OCI-LY7 (cell line): ENCODE measurements at regions not wholly inside any gene's neighbourhood (a gene's known extent, or its start where the extent isn't known, plus 50 kb on each side); places are given as distances from the start of the nearest gene placed in this dataset.

ENCODE experiments used
- BruUV-seq: library from RNA; stranded (reverse); fragments of 400-500 nt; replicated peaks from 2 replicates; lab custom pipeline; 2021; lab: Mats Ljungman, UMichigan
- CTCF ChIA-PET: fragments of 300-600 bp; sonication (Branson Sonifier 250); formaldehyde crosslinking; loops from one replicate; lab custom pipeline; 2022; ENCODE audit warnings: antibody characterized with exemption; ENCODE audit not compliant: unreplicated experiment; lab: Charles Lee
- POLR2A ChIA-PET: fragments of 300-600 bp; sonication (Branson Sonifier 250); formaldehyde crosslinking; loops from one replicate; lab custom pipeline; 2022; ENCODE audit warnings: antibody characterized with exemption; lab: Charles Lee
- DNase-seq: peaks from one replicate; pipeline ENCODE4 v3.0.0-alpha.2; 2015; ENCODE audit warnings: low spot score
- H2AFZ ChIP-seq: fragments of 200-600 bp; sonication (generic), shearing (Covaris generic); 2 replicates; pipeline ENCODE4 v1.6.1; 2014; ENCODE audit warnings: mild to moderate bottlenecking, antibody characterized with exemption, low read length, moderate library complexity
- H3K27ac ChIP-seq: fragments of 200-600 bp; sonication (generic); 2 replicates; pipeline ENCODE4 v1.5.1; 2014; ENCODE audit warnings: mixed run types, low read depth, mild to moderate bottlenecking, moderate library complexity, low read length, inconsistent platforms; ENCODE audit not compliant: poor library complexity, severe bottlenecking
- H3K36me3 ChIP-seq: fragments of 200-600 bp; sonication (generic); 2 replicates; pipeline ENCODE4 v1.6.1; 2014; ENCODE audit warnings: mild to moderate bottlenecking, antibody characterized with exemption, low read length, moderate library complexity, mixed read lengths; ENCODE audit not compliant: insufficient read depth
- H3K4me1 ChIP-seq: fragments of 200-600 bp; sonication (generic); 2 replicates; pipeline ENCODE4 v1.5.1; 2014; ENCODE audit warnings: mild to moderate bottlenecking, low read length; ENCODE audit not compliant: insufficient read depth, poor library complexity, severe bottlenecking
- H3K4me2 ChIP-seq: fragments of 200-600 bp; sonication (generic); 2 replicates; pipeline ENCODE4 v1.6.1; 2014; ENCODE audit warnings: mild to moderate bottlenecking, low read length
- H3K4me3 ChIP-seq: fragments of 200-600 bp; sonication (generic); 2 replicates; pipeline ENCODE4 v1.5.1; 2014; ENCODE audit warnings: mild to moderate bottlenecking, low read depth, low read length; ENCODE audit not compliant: poor library complexity, severe bottlenecking
- H3K79me2 ChIP-seq: fragments of 200-600 bp; sonication (generic); 2 replicates; pipeline ENCODE4 v1.6.1; 2016; ENCODE audit warnings: low read depth, mild to moderate bottlenecking, low read length, moderate library complexity, mixed read lengths; ENCODE audit not compliant: insufficient read depth
- H3K9me2 ChIP-seq: fragments of 200-600 bp; sonication (generic); 2 replicates; pipeline ENCODE4 v1.6.1; 2016; ENCODE audit warnings: mild to moderate bottlenecking, low read length, mixed read lengths; ENCODE audit not compliant: insufficient read depth
- H3K9me3 ChIP-seq: fragments of 200-600 bp; sonication (generic); 2 replicates; pipeline ENCODE4 v1.6.1; 2014; ENCODE audit warnings: mild to moderate bottlenecking, mixed run types, low read length, mixed read lengths
- H4K20me1 ChIP-seq: fragments of 200-600 bp; sonication (generic); 2 replicates; pipeline ENCODE4 v1.6.1; 2014; ENCODE audit warnings: mild to moderate bottlenecking, antibody characterized with exemption, low read length, moderate library complexity, mixed read lengths; ENCODE audit not compliant: insufficient read depth
- CTCF ChIP-seq: fragments of 200-600 bp; sonication (generic); conservative IDR thresholded peaks from 2 replicates; pipeline ENCODE4 v1.5.1; 2014; ENCODE audit warnings: mild to moderate bottlenecking, antibody characterized with exemption, low read length, moderate library complexity, mixed read lengths
- EZH2phosphoT487 ChIP-seq: fragments of 200-600 bp; sonication (generic); IDR thresholded peaks from 2 replicates; pipeline ENCODE4 v1.6.1; 2018; ENCODE audit warnings: low read depth, borderline replicate concordance, mild to moderate bottlenecking, mixed run types, antibody characterized with exemption, low read length, moderate library complexity, mixed read lengths
- intact Hi-C: fragments of 100-400 bp; cut with micrococcal nuclease; formaldehyde crosslinking; loops from one replicate; pipeline ENCODE4 v1.10.0; 2022; ENCODE audit not compliant: unreplicated experiment

GRCh38 chr2:6081955-6082624 lies 389.9 kb downstream of the SOX11 start:
- Histone ChIP-seq H3K4me1 (no peaks in the 10 kb centered on the region), H3K9me3 (no peaks in the 10 kb centered on the region), H3K27ac (no peak overlapping the region), H3K79me2 (no peaks in the 10 kb centered on the region), H4K20me1 (no peaks in the 10 kb centered on the region), H3K4me2 (no peak overlapping the region), H2AFZ (no peak overlapping the region), H3K9me2 (no peaks in the 10 kb centered on the region), H3K4me3 (no peak overlapping the region), H3K36me3 (no peaks in the 10 kb centered on the region)
- POLR2A ChIA-PET: interaction anchor here (0.5 to 0.6 kb wide), 3 partner anchors 17 to 416 kb away, joined by 3 to 4 read pairs (median 3); no protein-coding TSS in a partner anchor
- no TSS peak for BruUV-seq
- CTCF ChIA-PET: no interaction called here
- TF ChIP-seq EZH2phosphoT487 (no peak), CTCF (no peak)
- no peak for DNase-seq
- intact Hi-C loops: no loop called here

- no peaks in the 10 kb centered on the region for H3K9me3 ChIP-seq
- intact Hi-C loops: no loop called here
- no peak for DNase-seq
- H3K36me3 ChIP-seq: no peaks in the 10 kb centered on the region
- H3K27ac ChIP-seq: no peak overlapping the region
- no peak overlapping the region for H2AFZ ChIP-seq
- BruUV-seq: no TSS peak
- H3K79me2 ChIP-seq: no peaks in the 10 kb centered on the region
- H3K4me2 ChIP-seq: no peak overlapping the region
- ChIA-PET CTCF (no interaction called here), POLR2A (interaction anchor here (0.5 to 0.6 kb wide), 2 partner anchors 83 to 416 kb away, joined by 3 to 4 read pairs; no protein-coding TSS in a partner anchor)
- H3K4me1 ChIP-seq: no peaks in the 10 kb centered on the region
- H3K9me2 ChIP-seq: no peaks in the 10 kb centered on the region
- TF ChIP-seq EZH2phosphoT487: no peak
- no peaks in the 10 kb centered on the region for H4K20me1 ChIP-seq
- no peak overlapping the region for H3K4me3 ChIP-seq
These were observed 390.4 kb downstream of the SOX11 start for GRCh38 chr2:6082625-6083018.

- H3K9me2 ChIP-seq: no peaks in the 10 kb centered on the region
- H2AFZ ChIP-seq: no peak overlapping the region
- H3K27ac ChIP-seq: no peak overlapping the region
- BruUV-seq: no TSS peak
- no peak overlapping the region for H3K4me3 ChIP-seq
- no peak for TF ChIP-seq EZH2phosphoT487
- no peak for TF ChIP-seq CTCF
- no peaks in the 10 kb centered on the region for H3K36me3 ChIP-seq
- intact Hi-C loops: no loop called here
- ChIA-PET CTCF (no interaction called here), POLR2A (interaction anchor here (0.6 to 1.0 kb wide), 2 partner anchors 16 to 82 kb away, joined by 4 read pairs; no protein-coding TSS in a partner anchor)
- no peaks in the 10 kb centered on the region for H4K20me1 ChIP-seq
- no peaks in the 10 kb centered on the region for H3K79me2 ChIP-seq
- no peak for DNase-seq
- H3K4me1 ChIP-seq: no peaks in the 10 kb centered on the region
- H3K4me2 ChIP-seq: no peak overlapping the region
- H3K9me3 ChIP-seq: no peaks in the 10 kb centered on the region
These were observed 391.0 kb downstream of the SOX11 start for GRCh38 chr2:6083136-6083535.
